Upper lobe of left lung (tissue), 6 donors: ENCODE measurements at regions not wholly inside any gene's neighbourhood (a gene's known extent, or its start where the extent isn't known, plus 50 kb on each side); places are given as distances from the start of the nearest gene placed in this dataset.

ENCODE experiments used
- ATAC-seq, 2 donors: fragments of 200-7000 bp; cut with Tn5 transposase; one replicate each; pipeline ENCODE4 v1.9.1; 2022; ENCODE audit warnings: mild to moderate bottlenecking in 2 of 2, moderate library complexity in 2 of 2; ENCODE audit not compliant: low FRiP score in 2 of 2
- DNase-seq, 2 donors: peaks; one replicate each; pipeline ENCODE4 v3.0.0-alpha.2; 2019 to 2020
- H3K27ac ChIP-seq, 4 donors: fragments of 200-600 bp; sonication (generic); one replicate each; pipeline ENCODE4 v1.5.1; 2016 to 2019
- H3K27me3 ChIP-seq, 4 donors: fragments of 200-600 bp; sonication (generic); one replicate each; pipeline ENCODE4 v1.5.1; 2017 to 2019
- H3K36me3 ChIP-seq, 4 donors: fragments of 200-600 bp; sonication (generic); one replicate each; pipeline ENCODE4 v1.5.1; 2016 to 2019
- H3K4me1 ChIP-seq, 4 donors: fragments of 200-600 bp; sonication (generic); one replicate each; pipeline ENCODE4 v1.5.1; 2018 to 2019
- H3K4me3 ChIP-seq, 4 donors: fragments of 200-600 bp; sonication (generic); one replicate each; pipeline ENCODE4 v1.5.1; 2017 to 2019; ENCODE audit warnings: mild to moderate bottlenecking in 2 of 4, moderate library complexity in 1 of 4
- H3K9me3 ChIP-seq, 4 donors: fragments of 200-600 bp; sonication (generic); one replicate each; pipeline ENCODE4 v1.5.1; 2018 to 2019
- EP300 ChIP-seq, 4 donors: sonication (generic); formaldehyde crosslinking; IDR thresholded peaks; one replicate each; pipeline ENCODE4 v1.5.1; 2017; ENCODE audit warnings: antibody characterized with exemption in 4 of 4, control low read depth in 2 of 4
- POLR2A ChIP-seq, 4 donors: fragments of 450-650 bp; IDR thresholded peaks; one replicate each; pipeline ENCODE4 v1.5.1; 2016 to 2017; ENCODE audit warnings: antibody characterized with exemption in 4 of 4, mild to moderate bottlenecking in 2 of 4
- POLR2AphosphoS5 ChIP-seq, 2 donors: sonication (generic); formaldehyde crosslinking; IDR thresholded peaks; one replicate each; pipeline ENCODE4 v1.5.1; 2017; ENCODE audit warnings: antibody characterized with exemption in 2 of 2
- WGBS, 2 donors: methylation state at CpG; one replicate each; pipeline ENCODE4 v1.1.5; 2017 to 2018; 5-methylcytosine and 5-hydroxymethylcytosine counted together
- TF ChIP-seq, protein P1 (sequence below), 6 experiments: fragments of 450-650 bp in 4 of 6; fragments of 200-600 bp in 2 of 6; sonication (generic) in 2 of 6; IDR thresholded peaks; one replicate each; pipeline ENCODE4 v1.5.1; 2016 to 2019; ENCODE audit warnings: antibody characterized with exemption in 6 of 6
- donor health status: DM: no; HTN: no; CAD: no; lungs with moderate emphysema.
- donor health status: DM: no; HTN: yes; CAD: no; lungs with severe emphysema.

- no peaks in the 10 kb centered on the region for H3K36me3 ChIP-seq
- no peaks in the 10 kb centered on the region for H3K27me3 ChIP-seq
- no peaks in the 10 kb centered on the region for H3K4me1 ChIP-seq
- WGBS, 2 donors, result 59 to 60% methylated on average over 4 of the region's 4 CpGs
- ATAC-seq (no peak), DNase-seq (no peak)
- H3K9me3 ChIP-seq, result no peaks in the 10 kb centered on the region
- no peak overlapping the region for H3K27ac ChIP-seq
- H3K4me3 ChIP-seq, result no peak overlapping the region
- no peak for TF ChIP-seq POLR2A (IDR thresholded peaks at IDR 0.05)
- no peak for TF ChIP-seq POLR2AphosphoS5 (IDR thresholded peaks at IDR 0.05)
- no peak for TF ChIP-seq EP300 (IDR thresholded peaks at IDR 0.05)
- TF ChIP-seq, protein P1, sequence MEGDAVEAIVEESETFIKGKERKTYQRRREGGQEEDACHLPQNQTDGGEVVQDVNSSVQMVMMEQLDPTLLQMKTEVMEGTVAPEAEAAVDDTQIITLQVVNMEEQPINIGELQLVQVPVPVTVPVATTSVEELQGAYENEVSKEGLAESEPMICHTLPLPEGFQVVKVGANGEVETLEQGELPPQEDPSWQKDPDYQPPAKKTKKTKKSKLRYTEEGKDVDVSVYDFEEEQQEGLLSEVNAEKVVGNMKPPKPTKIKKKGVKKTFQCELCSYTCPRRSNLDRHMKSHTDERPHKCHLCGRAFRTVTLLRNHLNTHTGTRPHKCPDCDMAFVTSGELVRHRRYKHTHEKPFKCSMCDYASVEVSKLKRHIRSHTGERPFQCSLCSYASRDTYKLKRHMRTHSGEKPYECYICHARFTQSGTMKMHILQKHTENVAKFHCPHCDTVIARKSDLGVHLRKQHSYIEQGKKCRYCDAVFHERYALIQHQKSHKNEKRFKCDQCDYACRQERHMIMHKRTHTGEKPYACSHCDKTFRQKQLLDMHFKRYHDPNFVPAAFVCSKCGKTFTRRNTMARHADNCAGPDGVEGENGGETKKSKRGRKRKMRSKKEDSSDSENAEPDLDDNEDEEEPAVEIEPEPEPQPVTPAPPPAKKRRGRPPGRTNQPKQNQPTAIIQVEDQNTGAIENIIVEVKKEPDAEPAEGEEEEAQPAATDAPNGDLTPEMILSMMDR (IDR thresholded peaks at IDR 0.05), result no peak
Measured at GRCh38 chr3:102745881-102746280, 311.1 kb downstream of the ZPLD1 start.

- no peak overlapping the region for H3K27ac ChIP-seq
- DNase-seq (no peak), ATAC-seq (no peak)
- no peaks in the 10 kb centered on the region for H3K36me3 ChIP-seq
- TF ChIP-seq EP300 (IDR thresholded peaks at IDR 0.05) (no peak), POLR2AphosphoS5 (IDR thresholded peaks at IDR 0.05) (no peak), POLR2A (IDR thresholded peaks at IDR 0.05) (no peak)
- TF ChIP-seq, protein P1 (IDR thresholded peaks at IDR 0.05), result no peak
- no peak overlapping the region for H3K4me3 ChIP-seq
- no peaks in the 10 kb centered on the region for H3K9me3 ChIP-seq
- H3K4me1 ChIP-seq, result no peaks in the 10 kb centered on the region
- WGBS, 2 donors, result 66 to 67% methylated on average over 4 of the region's 4 CpGs
- H3K27me3 ChIP-seq, result no peaks in the 10 kb centered on the region
Measured at GRCh38 chr3:102747611-102748010, 312.8 kb downstream of the ZPLD1 start.

DNA sequence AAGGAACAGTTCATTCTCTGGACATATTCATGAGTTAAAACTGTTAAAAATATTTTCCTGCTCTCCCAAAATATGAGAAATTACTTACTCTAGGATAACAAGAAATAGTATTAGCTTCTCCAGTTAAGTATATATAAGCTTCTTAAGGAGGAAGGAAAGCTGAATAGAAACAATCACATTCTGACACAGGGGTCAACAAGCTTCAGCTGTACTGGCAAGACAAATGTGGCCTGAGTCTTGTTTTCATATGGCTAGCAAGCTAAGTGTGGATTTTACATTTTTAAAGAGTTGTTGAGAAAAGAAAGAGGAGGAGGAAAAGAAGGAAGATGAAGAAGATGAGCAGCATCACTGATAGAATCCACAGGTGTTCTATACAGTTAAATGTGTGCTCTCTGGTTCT is 313.8 kb downstream of the ZPLD1 start:
- ATAC-seq, result no peak
- Histone ChIP-seq H3K27me3 (no peaks in the 10 kb centered on the region), H3K4me3 (no peak overlapping the region), H3K4me1 (no peaks in the 10 kb centered on the region), H3K36me3 (no peaks in the 10 kb centered on the region), H3K27ac (no peak overlapping the region), H3K9me3 (no peaks in the 10 kb centered on the region)
- no peak for TF ChIP-seq POLR2AphosphoS5 (IDR thresholded peaks at IDR 0.05)
- TF ChIP-seq, protein P1 (IDR thresholded peaks at IDR 0.05), result no peak
- no peak for TF ChIP-seq POLR2A (IDR thresholded peaks at IDR 0.05)
- no peak for TF ChIP-seq EP300 (IDR thresholded peaks at IDR 0.05)
- DNase-seq, result no peak

GRCh38 chr3:102750322-102750721 is 315.5 kb downstream of the ZPLD1 start:
- TF ChIP-seq POLR2AphosphoS5 (IDR thresholded peaks at IDR 0.05), result no peak
- no peaks in the 10 kb centered on the region for H3K27me3 ChIP-seq
- no peaks in the 10 kb centered on the region for H3K9me3 ChIP-seq
- no peak overlapping the region for H3K4me3 ChIP-seq
- no peaks in the 10 kb centered on the region for H3K4me1 ChIP-seq
- DNase-seq (no peak), ATAC-seq (no peak)
- WGBS, 2 donors, result 85 to 88% methylated on average over 2 of the region's 2 CpGs
- H3K27ac ChIP-seq, result no peak overlapping the region
- no peaks in the 10 kb centered on the region for H3K36me3 ChIP-seq

DNA sequence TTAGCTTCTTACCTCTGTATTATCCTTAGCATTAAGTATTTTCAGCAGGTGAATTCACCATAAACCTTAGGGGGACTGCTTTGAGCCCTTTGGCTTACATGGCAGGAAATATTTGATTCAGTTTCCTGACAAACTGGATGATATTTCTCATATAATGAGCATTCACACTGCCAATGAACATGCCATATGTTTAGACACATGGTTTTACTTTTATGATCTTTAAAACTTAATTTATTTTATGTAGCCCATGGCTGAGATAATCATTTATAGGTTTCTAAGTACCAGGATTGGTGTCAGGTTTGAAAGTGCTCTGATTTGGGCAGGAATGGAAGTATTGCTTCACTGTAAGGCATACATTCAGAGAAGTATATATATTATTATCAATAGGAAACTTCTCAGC is 319.1 kb downstream of the ZPLD1 start:
- Histone ChIP-seq H3K9me3 (no peaks in the 10 kb centered on the region), H3K36me3 (no peaks in the 10 kb centered on the region), H3K27ac (no peak overlapping the region), H3K27me3 (no peaks in the 10 kb centered on the region), H3K4me3 (no peak overlapping the region), H3K4me1 (no peaks in the 10 kb centered on the region)
- TF ChIP-seq, protein P1 (IDR thresholded peaks at IDR 0.05), result no peak
- TF ChIP-seq POLR2AphosphoS5 (IDR thresholded peaks at IDR 0.05), result no peak
- no peak for TF ChIP-seq POLR2A (IDR thresholded peaks at IDR 0.05)
- TF ChIP-seq EP300 (IDR thresholded peaks at IDR 0.05), result no peak
- ATAC-seq (no peak), DNase-seq (no peak)
